Fibroblast of mammary gland (primary cell): ENCODE measurements at regions not wholly inside any gene's neighbourhood (a gene's known extent, or its start where the extent isn't known, plus 50 kb on each side); places are given as distances from the start of the nearest gene placed in this dataset.

Experiments used
- DNase-seq: peaks from one replicate; pipeline ENCODE4 v3.0.0-alpha.2; 2010; ENCODE audit warnings: low read depth
- H3K4me3 ChIP-seq: 2 replicates; pipeline ENCODE4 v1.5.1; 2011; ENCODE audit warnings: low read depth, mild to moderate bottlenecking, low read length, moderate library complexity; ENCODE audit not compliant: control insufficient read depth
- CTCF ChIP-seq: conservative IDR thresholded peaks from 2 replicates; pipeline ENCODE4 v1.5.1; 2011; ENCODE audit warnings: low read depth, low read length, inconsistent platforms; ENCODE audit not compliant: control insufficient read depth, insufficient read depth

- no peak for TF ChIP-seq CTCF
- peak; percentile 7 for DNase-seq
- no peak overlapping the region for H3K4me3 ChIP-seq
These were observed 618.6 kb downstream of the CBLN4 start for GRCh38 chr20:55386686-55387085.

GRCh38 chr20:55375920-55376319 is 629.4 kb downstream of the CBLN4 start:
- DNase-seq = no peak
- no peak overlapping the region for H3K4me3 ChIP-seq
- no peak for TF ChIP-seq CTCF

DNA sequence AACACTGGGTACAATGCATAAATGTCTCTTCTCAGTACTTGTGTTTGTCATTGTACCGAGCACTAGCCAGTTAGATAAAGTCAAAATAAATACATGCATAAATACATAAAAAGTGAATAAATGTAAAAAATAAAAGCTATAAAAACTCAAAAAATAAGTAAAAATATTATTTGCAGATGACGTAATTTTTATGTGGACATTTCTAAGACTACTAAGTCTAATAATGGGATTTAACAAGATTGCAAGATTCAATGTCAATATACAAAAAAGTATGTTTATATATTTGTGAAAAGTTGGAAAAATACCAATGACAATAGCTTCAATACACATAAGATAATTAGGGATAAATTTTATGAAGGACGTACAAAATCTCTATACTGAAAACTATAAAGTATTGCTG is 639.6 kb downstream of the CBLN4 start:
- TF ChIP-seq CTCF = no peak
- no peak overlapping the region for H3K4me3 ChIP-seq
- no peak for DNase-seq

DNA sequence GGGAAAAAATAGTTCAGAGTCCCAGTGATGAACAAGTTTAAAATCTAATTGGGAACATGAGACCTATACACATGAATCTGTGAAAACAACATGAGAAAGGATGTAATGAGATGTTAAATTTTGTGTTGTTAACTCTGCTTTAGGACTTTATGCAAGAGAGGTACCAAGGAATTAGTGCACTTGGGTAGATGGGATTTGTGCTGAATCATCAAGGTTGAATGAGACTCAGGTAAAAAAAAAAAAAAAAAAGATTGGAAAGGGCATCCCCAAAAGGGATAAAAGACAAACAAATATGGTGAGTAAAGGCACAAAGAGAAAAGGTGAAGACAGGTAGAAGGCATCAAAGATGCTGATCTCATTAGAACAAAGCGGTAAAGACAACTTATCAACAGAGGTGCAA is 644.4 kb downstream of the CBLN4 start:
- no peak for DNase-seq
- no peak for TF ChIP-seq CTCF
- no peak overlapping the region for H3K4me3 ChIP-seq

DNA sequence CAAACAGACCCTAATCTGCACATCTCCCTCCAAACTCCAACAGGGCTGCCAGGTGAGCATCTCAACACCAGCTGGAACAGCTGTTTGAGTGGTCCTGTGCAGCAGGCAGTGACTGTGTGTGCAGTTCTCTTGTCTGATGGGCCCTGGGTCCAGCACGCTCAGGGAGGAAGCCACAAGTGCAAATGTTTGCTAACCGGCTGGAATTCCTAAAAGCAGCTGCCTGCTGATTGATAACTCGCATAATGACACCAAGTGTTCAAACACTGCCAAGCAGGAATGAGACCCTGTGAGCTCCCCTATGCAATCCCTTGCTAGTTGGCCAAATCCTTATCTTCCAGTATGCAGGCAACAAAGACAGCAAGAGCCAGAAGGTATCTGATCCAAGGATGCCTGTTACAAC is 650.6 kb downstream of the CBLN4 start:
- H3K4me3 ChIP-seq = no peak overlapping the region
- TF ChIP-seq CTCF = no peak
- DNase-seq = no peak

DNA sequence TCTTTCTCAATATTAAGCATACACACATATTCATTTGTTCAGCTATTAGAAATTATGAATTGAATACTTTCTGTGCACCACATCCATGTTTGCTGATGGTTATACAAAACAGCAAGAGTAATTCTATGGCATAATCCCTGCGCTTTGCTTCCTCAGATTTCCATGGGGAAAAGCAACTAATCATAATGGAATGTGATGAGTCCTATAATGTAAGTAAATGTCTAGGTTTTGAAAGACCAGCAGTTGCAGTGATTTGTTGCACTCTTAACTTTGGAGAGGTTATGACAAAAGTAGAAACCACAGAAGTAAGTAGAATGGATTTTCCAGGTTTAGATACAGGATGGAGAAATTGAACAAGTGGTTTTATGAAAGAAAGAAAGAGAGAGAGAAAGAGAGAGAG is 652.1 kb downstream of the CBLN4 start:
- TF ChIP-seq CTCF = no peak
- DNase-seq = peak; percentile 68
- H3K4me3 ChIP-seq = no peak overlapping the region

- H3K4me3 ChIP-seq = no peak overlapping the region
- no peak for DNase-seq
- no peak for TF ChIP-seq CTCF
These were observed 657.1 kb downstream of the CBLN4 start for GRCh38 chr20:55348223-55348622.
